Neuron (in vitro differentiated cells): ENCODE measurements at regions not wholly inside any gene's neighbourhood (a gene's known extent, or its start where the extent isn't known, plus 50 kb on each side); places are given as distances from the start of the nearest gene placed in this dataset.
"Not testable (repeated sequence)": the region's sequence is repeated elsewhere in the genome, so short reads cannot be mapped to it uniquely, and the experiment has no call there.

ENCODE experiments used
- H2AFZ ChIP-seq: one replicate; pipeline ENCODE4 v1.6.1; 2013; ENCODE audit warnings: low read depth, mild to moderate bottlenecking, inconsistent platforms, low read length, moderate library complexity
- H3K27me3 ChIP-seq: one replicate; pipeline ENCODE4 v1.6.1; 2013; ENCODE audit warnings: low read length; ENCODE audit not compliant: insufficient read depth
- H3K36me3 ChIP-seq: one replicate; pipeline ENCODE4 v1.6.1; 2013; ENCODE audit warnings: low read length; ENCODE audit not compliant: insufficient read depth
- H3K4me1 ChIP-seq: one replicate; pipeline ENCODE4 v1.6.1; 2013; ENCODE audit warnings: low read length; ENCODE audit not compliant: insufficient read depth
- H3K4me3 ChIP-seq: 2 replicates; pipeline ENCODE4 v1.5.1; 2013; ENCODE audit warnings: mild to moderate bottlenecking, low read length, moderate library complexity
- H3K9me3 ChIP-seq: one replicate; pipeline ENCODE4 v1.6.1; 2013; ENCODE audit warnings: low read length

DNA sequence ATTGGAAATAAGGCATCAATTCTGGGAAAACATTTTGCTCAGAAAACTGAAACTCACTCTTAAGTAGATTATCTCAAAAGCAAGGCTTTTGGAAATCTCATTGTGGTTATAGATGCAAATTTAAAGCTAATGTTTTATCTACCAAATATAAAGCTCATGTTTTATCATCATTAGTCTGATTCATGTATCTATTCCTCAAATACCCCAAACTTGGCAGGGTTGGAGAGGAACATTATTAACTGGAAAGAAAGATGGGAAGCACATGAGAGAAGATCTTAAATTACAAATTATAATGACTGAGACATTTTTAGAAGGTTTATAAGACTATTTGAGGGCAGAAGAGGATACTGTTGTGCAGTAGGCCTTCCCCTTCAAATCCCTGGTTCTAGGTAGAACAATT lies 137.3 kb upstream of the TGFBR2 start:
- Histone ChIP-seq H3K9me3 (no peaks in the 10 kb centered on the region), H3K27me3 (no peaks in the 10 kb centered on the region), H2AFZ (no peak overlapping the region), H3K36me3 (no peaks in the 10 kb centered on the region), H3K4me1 (no peaks in the 10 kb centered on the region), H3K4me3 (no peak overlapping the region)

DNA sequence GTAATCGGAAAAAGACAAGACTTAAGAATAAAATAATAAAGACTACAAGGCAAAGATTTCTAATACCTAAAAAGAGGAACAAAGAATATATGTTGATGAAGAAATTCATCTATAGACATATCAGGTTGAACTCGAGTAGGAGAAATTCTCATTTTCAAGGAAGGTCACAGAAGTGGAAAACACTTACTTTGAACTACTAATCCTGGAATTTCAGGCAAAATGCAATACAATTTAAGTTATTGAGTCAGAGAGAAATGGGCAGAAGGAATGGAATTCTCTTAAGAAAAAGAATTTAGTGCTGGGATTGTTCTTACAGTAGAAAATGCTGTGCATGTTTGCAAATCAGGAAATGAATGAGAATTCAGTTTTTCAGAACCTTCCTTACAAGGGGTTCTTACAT lies 135.9 kb upstream of the TGFBR2 start:
- Histone ChIP-seq H3K9me3 (no peaks in the 10 kb centered on the region), H3K36me3 (no peaks in the 10 kb centered on the region), H3K4me3 (no peak overlapping the region), H2AFZ (no peak overlapping the region), H3K27me3 (no peaks in the 10 kb centered on the region), H3K4me1 (no peaks in the 10 kb centered on the region)

DNA sequence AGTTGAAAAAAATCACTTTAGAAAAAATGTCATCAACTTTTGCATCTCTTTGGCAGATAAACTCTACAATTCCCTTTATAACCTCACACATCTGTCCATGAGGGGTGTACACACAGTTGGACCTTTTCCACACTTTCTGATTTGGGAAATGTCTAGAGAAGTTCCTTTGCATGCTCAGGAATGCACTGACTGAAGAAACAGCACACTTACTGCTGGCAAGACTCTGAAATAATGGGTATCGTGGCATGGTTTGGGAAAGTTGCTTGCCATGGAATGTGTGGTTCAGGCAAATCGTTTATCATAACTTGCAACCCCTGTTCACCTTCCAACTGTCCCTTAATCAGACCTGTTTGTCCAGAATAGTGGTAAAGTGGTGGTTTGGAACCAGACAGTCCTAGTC lies 135.3 kb upstream of the TGFBR2 start:
- Histone ChIP-seq H3K4me3 (no peak overlapping the region), H3K4me1 (no peaks in the 10 kb centered on the region), H2AFZ (no peak overlapping the region), H3K9me3 (no peaks in the 10 kb centered on the region), H3K27me3 (no peaks in the 10 kb centered on the region), H3K36me3 (no peaks in the 10 kb centered on the region)

DNA sequence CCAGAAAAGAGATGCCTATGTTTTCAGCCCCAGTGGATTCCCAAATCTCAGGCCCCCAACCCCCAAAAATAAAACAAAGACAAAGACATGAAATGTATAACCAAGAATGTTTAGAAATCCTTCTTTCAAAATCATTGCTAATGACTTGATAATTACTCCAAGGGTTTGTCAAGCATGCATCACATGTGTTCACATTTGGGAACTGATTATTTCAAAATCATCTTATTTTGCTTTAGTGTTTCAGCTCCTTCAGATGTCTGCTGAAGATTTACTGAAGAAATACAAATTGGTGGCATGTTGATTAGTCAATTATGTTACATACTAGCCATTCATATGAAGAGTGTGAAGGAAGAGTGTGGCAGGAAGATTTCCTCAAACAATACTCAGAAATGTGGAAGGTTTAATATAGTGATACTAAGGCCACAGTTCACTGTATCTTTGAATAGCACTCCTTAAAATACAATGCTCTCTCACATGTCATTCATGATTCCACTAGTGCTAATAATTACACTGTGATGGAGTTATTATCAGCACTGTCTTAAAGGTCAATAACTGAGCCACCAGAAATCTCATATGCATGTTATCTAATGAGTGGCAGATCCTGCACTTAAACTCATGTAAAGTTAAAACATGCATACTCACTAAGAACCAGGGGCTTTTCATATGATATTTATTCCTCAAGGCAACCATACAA lies 134.5 kb upstream of the TGFBR2 start:
- Histone ChIP-seq H3K36me3 (no peaks in the 10 kb centered on the region), H3K9me3 (no peaks in the 10 kb centered on the region), H3K4me3 (no peak overlapping the region), H3K4me1 (no peaks in the 10 kb centered on the region), H3K27me3 (no peaks in the 10 kb centered on the region), H2AFZ (no peak overlapping the region)

DNA sequence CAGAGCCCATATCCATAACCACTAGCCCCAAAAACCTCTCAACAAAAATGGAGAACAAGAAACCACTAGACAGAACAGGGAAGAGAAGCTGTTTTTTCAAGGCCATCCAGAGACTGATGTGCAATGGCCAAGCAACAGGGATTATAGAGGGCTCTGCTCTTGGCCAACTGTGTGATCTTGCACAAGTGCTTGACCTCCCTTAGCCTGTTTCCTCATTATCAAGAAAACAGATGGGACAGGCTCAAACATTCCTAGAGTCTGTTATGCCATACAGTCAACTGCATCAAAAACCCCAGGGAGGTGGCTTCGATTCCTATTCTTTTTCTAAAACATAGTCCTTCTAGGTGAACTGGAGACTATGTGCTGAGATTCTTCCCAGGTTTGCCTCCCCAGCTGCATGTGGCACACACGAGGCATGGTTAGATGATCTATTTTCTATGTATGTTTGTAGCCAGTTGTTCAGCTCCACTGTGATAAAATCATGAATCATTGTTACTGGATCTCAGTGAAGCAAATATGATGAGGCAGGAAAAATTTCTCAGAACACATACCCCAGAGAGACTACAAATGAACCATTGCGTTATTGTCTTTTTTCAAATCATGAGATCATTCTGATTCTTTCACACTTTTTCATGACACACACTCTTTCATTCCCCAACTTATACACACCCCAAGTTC lies 132.9 kb upstream of the TGFBR2 start:
- H3K4me1 ChIP-seq, result no peaks in the 10 kb centered on the region
- no peaks in the 10 kb centered on the region for H3K36me3 ChIP-seq
- H3K4me3 ChIP-seq, result no peak overlapping the region
- H3K27me3 ChIP-seq, result no peaks in the 10 kb centered on the region
- H2AFZ ChIP-seq, result no peak overlapping the region
- H3K9me3 ChIP-seq, result no peaks in the 10 kb centered on the region

DNA sequence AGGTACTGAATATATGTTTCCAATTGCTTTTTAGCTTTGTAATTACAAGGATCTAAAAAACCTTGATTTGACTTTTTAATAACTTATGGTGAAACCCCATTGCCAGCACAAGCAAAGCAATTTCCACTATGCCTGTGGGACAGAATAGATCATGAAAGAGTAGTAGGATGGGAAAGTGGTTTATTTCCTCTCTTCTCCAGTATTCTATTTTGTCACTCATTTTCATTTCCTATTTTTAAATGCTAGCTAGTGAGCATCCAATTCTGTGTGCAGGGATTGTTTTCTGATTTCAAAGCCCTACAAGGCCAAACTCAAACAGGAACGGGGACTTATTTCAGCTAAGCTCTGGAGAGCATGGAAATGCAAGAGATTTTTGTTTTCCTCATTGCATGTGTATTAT lies 132.0 kb upstream of the TGFBR2 start:
- Histone ChIP-seq H3K4me3 (no peak overlapping the region), H2AFZ (no peak overlapping the region), H3K36me3 (no peaks in the 10 kb centered on the region), H3K9me3 (no peaks in the 10 kb centered on the region), H3K4me1 (no peaks in the 10 kb centered on the region), H3K27me3 (no peaks in the 10 kb centered on the region)

DNA sequence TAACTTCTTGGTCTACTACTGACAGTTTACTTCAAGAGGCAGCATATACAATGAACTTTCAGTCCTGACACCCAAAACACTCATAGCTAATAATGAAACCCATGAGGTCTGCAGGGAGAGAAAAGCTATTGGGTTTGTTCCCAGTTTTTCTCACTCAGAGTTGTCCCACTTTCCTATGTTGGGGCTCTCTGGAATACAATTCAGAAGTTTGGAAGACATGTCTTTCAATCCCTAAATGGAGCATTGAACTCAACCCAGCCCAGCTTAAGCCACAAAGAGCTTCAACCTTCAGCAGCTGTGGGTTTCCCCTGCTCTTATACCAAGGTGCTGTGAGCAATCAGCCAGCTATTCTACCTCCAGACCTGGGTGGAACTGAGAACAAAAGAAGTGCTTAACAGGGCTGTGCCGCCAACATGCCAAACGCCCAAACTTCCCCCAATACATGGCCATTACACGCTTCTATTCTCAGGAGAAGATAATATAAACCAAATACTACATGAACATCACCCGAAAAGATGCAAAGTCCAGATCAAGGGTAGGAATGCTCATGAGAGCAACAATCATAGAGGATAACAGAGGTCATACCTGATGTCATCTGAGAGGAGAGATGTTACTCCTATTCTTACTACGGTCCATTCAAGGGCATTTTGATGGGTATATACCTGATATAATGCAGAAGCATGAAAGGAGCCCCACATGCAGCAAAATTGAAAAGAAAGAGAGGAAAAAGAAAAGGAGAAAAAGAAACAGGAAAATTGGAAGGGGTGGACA lies 131.2 kb upstream of the TGFBR2 start:
- Histone ChIP-seq H3K36me3 (no peaks in the 10 kb centered on the region), H3K4me3 (no peak overlapping the region), H3K27me3 (no peaks in the 10 kb centered on the region), H3K4me1 (no peaks in the 10 kb centered on the region), H2AFZ (no peak overlapping the region), H3K9me3 (no peaks in the 10 kb centered on the region)

DNA sequence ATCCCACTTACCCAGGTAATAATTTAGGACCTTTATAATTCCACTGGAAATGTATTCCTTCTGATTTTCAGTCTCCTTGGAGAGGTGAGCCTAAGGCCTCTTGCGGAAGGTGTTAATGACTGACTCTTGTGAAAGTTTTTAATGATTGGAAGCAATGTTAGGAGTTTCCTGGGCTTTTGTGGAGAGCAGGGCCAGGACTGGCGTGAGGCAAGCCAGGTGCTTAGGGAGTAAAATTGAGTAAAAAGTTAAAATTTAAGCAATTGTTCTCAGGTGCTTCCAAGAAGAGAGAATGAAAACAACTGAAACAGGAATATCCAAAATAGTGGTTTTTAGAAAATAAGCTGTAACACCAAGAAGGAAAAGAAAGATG lies 130.6 kb upstream of the TGFBR2 start:
- Histone ChIP-seq H3K9me3 (no peaks in the 10 kb centered on the region), H2AFZ (no peak overlapping the region), H3K4me3 (no peak overlapping the region), H3K36me3 (no peaks in the 10 kb centered on the region), H3K4me1 (no peaks in the 10 kb centered on the region), H3K27me3 (no peaks in the 10 kb centered on the region)

DNA sequence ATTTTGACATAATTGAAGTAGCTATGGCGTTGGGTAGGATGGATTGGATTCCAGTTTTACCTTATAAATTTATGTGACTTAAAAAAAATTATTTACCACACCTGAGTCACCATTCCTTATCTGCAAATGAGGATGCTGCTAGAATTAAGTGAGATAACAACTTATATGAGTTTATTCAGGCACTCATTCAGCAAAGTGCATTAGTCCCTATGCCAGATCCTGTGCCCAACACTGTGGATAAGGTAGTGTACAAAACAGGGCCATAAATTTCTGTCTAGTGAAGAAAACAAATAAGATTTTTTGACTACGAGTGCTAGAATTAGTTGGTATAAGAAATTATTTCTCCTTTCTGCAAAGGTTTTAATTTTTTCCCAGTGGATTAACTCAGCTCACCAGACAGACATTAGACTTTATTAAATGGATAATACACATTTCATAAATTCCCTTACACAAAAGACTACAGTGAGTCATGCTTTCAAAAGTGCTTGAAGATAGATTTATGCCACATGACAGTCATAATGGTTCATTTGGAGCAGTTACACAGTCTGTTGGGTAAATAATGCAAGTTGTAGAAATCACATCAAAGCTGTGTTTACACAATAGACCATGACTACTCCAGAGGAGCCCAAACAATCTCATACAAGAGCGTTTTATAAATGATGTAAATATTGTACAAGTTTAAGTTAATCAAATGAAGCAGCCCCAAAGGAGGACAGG lies 129.9 kb upstream of the TGFBR2 start:
- Histone ChIP-seq H3K36me3 (no peaks in the 10 kb centered on the region), H3K4me1 (no peaks in the 10 kb centered on the region), H3K4me3 (no peak overlapping the region), H3K27me3 (no peaks in the 10 kb centered on the region), H3K9me3 (no peaks in the 10 kb centered on the region), H2AFZ (no peak overlapping the region)

DNA sequence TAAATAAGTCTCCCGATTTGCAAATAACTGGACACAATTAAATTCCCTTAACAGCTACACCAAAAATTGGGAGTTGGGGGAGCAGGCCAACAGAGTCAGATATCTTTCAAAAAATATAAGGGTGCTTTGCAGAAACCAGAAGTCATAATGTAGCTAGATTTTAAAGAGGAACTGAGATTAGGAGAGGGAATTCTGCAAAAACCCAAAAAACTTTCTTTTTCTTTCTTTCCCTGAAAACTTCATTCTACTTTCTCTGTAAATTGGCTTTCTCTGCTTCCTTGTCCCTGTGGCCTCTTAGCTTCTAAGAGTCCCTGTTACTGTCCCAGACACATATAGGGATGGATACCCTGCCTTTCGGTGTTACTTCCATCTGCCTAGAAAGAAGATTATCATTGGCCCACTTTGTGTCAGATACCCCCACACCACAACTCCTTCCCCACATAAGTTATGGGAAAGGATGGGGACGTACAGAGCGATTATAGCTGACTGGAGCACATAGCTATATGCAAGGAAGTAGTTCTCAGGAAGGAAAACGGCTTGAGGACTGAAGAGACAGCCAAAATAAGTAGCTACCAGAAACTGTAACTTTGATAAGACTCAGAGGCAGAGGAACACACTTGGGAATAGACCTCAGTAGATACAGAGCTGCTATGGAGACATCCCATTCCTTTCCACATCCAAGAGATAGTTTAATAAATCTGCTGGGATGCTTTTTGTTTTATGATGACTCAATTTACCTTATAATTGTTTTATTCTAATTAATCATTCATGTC lies 129.1 kb upstream of the TGFBR2 start:
- Histone ChIP-seq H3K4me1 (no peaks in the 10 kb centered on the region), H3K4me3 (no peak overlapping the region), H2AFZ (no peak overlapping the region), H3K9me3 (no peaks in the 10 kb centered on the region), H3K27me3 (no peaks in the 10 kb centered on the region), H3K36me3 (no peaks in the 10 kb centered on the region)

DNA sequence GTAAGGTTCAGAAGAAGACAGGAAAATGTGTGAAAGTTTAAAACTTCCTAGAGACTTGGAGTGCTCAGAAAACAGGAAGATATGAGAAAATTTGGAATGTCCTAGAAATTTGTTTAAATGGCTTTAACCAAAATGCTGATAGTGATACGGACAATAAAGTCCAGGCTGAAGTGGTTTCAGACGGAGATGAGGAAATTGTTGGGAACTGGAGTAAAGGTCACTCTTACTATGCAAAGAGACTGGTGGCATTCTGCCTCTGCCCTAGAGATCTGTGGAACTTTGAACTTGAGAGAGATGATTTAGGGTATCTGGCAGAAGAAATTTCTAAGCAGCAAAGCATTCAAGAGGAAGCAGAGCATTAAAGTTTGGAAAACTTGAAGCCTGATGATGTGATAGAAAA lies 126.7 kb upstream of the TGFBR2 start:
- H3K27me3 ChIP-seq, H2AFZ ChIP-seq, H3K4me1 ChIP-seq, H3K36me3 ChIP-seq, H3K4me3 ChIP-seq, H3K9me3 ChIP-seq: not testable (repeated sequence)

DNA sequence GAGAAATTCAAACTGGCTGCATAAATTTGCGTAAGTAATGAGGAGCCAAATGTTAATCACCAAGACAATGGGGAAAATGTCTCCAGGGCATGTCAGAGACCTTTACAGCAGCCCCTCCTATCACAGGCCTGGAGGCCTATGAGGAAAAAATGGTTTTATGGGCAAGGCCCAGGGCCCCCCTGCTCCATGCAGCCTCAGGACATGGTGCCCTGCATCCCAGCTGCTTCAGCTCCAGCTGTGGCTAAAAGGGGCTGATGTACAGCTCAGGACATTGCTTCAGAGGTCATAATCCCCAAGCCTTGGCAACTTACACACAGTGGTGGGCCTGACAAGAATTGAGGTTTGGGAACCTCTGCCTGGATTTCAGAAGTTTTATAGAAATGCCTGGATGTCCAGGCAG lies 126.2 kb upstream of the TGFBR2 start:
- H3K36me3 ChIP-seq, H3K9me3 ChIP-seq, H3K4me3 ChIP-seq, H3K4me1 ChIP-seq, H2AFZ ChIP-seq, H3K27me3 ChIP-seq: not testable (repeated sequence)
